ENCODE measurements at regions not wholly inside any gene's neighbourhood (a gene's known extent, or its start where the extent isn't known, plus 50 kb on each side); places are given as distances from the start of the nearest gene placed in this dataset.

- in situ Hi-C loops (cut with MboI; ENCODE audit: low sequenced_read_pairs): no loop called here
Measured at GRCh38 chrX:25066131-25066530, 50.4 kb upstream of the ARX start.

Measured in HL-60/S4 treated with retinoic acid at 250 ng/mL for 4 days and 3 days (cell line).